ENCODE measurements at regions not wholly inside any gene's neighbourhood (a gene's known extent, or its start where the extent isn't known, plus 50 kb on each side); places are given as distances from the start of the nearest gene placed in this dataset.
"Not testable (repeated sequence)": the region's sequence is repeated elsewhere in the genome, so short reads cannot be mapped to it uniquely, and the experiment has no call there.

GRCh38 chr9:111276431-111277128 lies 53.4 kb downstream of the OR2K2 start:
- DNase-seq (ENCODE audit: low spot score) = no peak

GRCh38 chr9:111274737-111275136 lies 55.3 kb downstream of the OR2K2 start:
- DNase-seq (ENCODE audit: low spot score) = no peak

GRCh38 chr9:111272581-111272980 lies 57.4 kb downstream of the OR2K2 start:
- DNase-seq (ENCODE audit: low spot score) = no peak

GRCh38 chr9:111271481-111272080 lies 58.4 kb downstream of the OR2K2 start:
- DNase-seq (ENCODE audit: low spot score) = no peak

GRCh38 chr9:111271047-111271446 lies 59.0 kb downstream of the OR2K2 start:
- DNase-seq (ENCODE audit: low spot score) = no peak

- DNase-seq (ENCODE audit: low spot score) = not testable (repeated sequence)
Observed at GRCh38 chr9:111266024-111266423, 64.0 kb downstream of the OR2K2 start.

- no peak for DNase-seq (ENCODE audit: low spot score)
Observed at GRCh38 chr9:111263116-111263515, 66.9 kb downstream of the OR2K2 start.

- DNase-seq (ENCODE audit: low spot score) = no peak
Observed at GRCh38 chr9:111258875-111259271, 71.2 kb downstream of the OR2K2 start.

GRCh38 chr9:111258209-111258874 lies 71.7 kb downstream of the OR2K2 start:
- DNase-seq (ENCODE audit: low spot score) = no peak

- no peak for DNase-seq (ENCODE audit: low spot score)
Observed at GRCh38 chr9:111253742-111254437, 76.1 kb downstream of the OR2K2 start.

- no peak for DNase-seq (ENCODE audit: low spot score)
Observed at GRCh38 chr9:111250875-111251842, 78.9 kb downstream of the OR2K2 start.

GRCh38 chr9:111237447-111237846 lies 92.6 kb downstream of the OR2K2 start:
- DNase-seq (ENCODE audit: low spot score) = no peak

- no peak for DNase-seq (ENCODE audit: low spot score)
Observed at GRCh38 chr9:111236332-111236731, 93.7 kb downstream of the OR2K2 start.

- no peak for DNase-seq (ENCODE audit: low spot score)
Observed at GRCh38 chr9:111233963-111234362, 96.1 kb downstream of the OR2K2 start.

- DNase-seq (ENCODE audit: low spot score) = no peak
Observed at GRCh38 chr9:111232997-111233790, 96.8 kb downstream of the OR2K2 start.

- DNase-seq (ENCODE audit: low spot score) = no peak
Observed at GRCh38 chr9:111231801-111232580, 98.0 kb downstream of the OR2K2 start.

GRCh38 chr9:111222757-111223156 lies 107.3 kb downstream of the OR2K2 start:
- DNase-seq (ENCODE audit: low spot score) = no peak

GRCh38 chr9:111212874-111213273 lies 117.2 kb downstream of the OR2K2 start:
- no peak for DNase-seq (ENCODE audit: low spot score)

- DNase-seq (ENCODE audit: low spot score) = no peak
Observed at GRCh38 chr9:111198936-111199335, 131.1 kb downstream of the OR2K2 start.

- DNase-seq (ENCODE audit: low spot score) = no peak
Observed at GRCh38 chr9:111197256-111197655, 132.8 kb downstream of the OR2K2 start.

All from mucosa of gallbladder (tissue), 1 donor.